ENCODE measurements at regions not wholly inside any gene's neighbourhood (a gene's known extent, or its start where the extent isn't known, plus 50 kb on each side); places are given as distances from the start of the nearest gene placed in this dataset.

GRCh38 chr14:87334997-87335685 lies 657.8 kb downstream of the GALC start:
- no peaks in the 10 kb centered on the region for H3K4me1 ChIP-seq (replicated peaks in 1 of 2)
- H3K27ac ChIP-seq: no peak overlapping the region
- TF ChIP-seq CTCF (IDR thresholded peaks at IDR 0.05): no peak
- no peak for TF ChIP-seq POLR2A (IDR thresholded peaks at IDR 0.05)
- no peaks in the 10 kb centered on the region for H3K9me3 ChIP-seq (replicated peaks in 1 of 3)
- intact Hi-C loops (cut with DNase I): no loop called here
- WGBS, 4 donors: 74 to 88% (median 83%) methylated on average over 2 of the region's 2 CpGs
- no peak overlapping the region for H3K4me3 ChIP-seq
- H3K27me3 ChIP-seq: no peaks in the 10 kb centered on the region
- no peaks in the 10 kb centered on the region for H3K36me3 ChIP-seq (replicated peaks in 1 of 2)
- DNase-seq: no peak

GRCh38 chr14:87331991-87332390 lies 661.0 kb downstream of the GALC start:
- DNase-seq: no peak
- TF ChIP-seq POLR2A (IDR thresholded peaks at IDR 0.05) (no peak), CTCF (IDR thresholded peaks at IDR 0.05) (no peak)
- Histone ChIP-seq H3K4me1 (replicated peaks in 1 of 2) (no peaks in the 10 kb centered on the region), H3K9me3 (replicated peaks in 1 of 3) (no peaks in the 10 kb centered on the region), H3K36me3 (replicated peaks in 1 of 2) (no peaks in the 10 kb centered on the region), H3K27ac (no peak overlapping the region), H3K4me3 (no peak overlapping the region), H3K27me3 (no peaks in the 10 kb centered on the region)
- WGBS, 4 donors: 47 to 56% (median 49%) methylated on average over 2 of the region's 2 CpGs
- intact Hi-C loops (cut with DNase I): no loop called here

- Histone ChIP-seq H3K36me3 (replicated peaks in 1 of 2) (no peaks in the 10 kb centered on the region), H3K4me3 (no peak overlapping the region), H3K27me3 (no peaks in the 10 kb centered on the region), H3K9me3 (replicated peaks in 1 of 3) (no peaks in the 10 kb centered on the region), H3K4me1 (replicated peaks in 1 of 2) (no peaks in the 10 kb centered on the region), H3K27ac (no peak overlapping the region)
- TF ChIP-seq POLR2A (IDR thresholded peaks at IDR 0.05) (no peak), CTCF (IDR thresholded peaks at IDR 0.05) (no peak)
- intact Hi-C loops (cut with DNase I): no loop called here
- 65 to 81% (median 76%) methylated on average over 2 of the region's 2 CpGs for WGBS, 4 donors
- no peak for DNase-seq
These were observed 667.2 kb downstream of the GALC start for GRCh38 chr14:87325741-87326140.

GRCh38 chr14:87323191-87323590 lies 669.8 kb downstream of the GALC start:
- intact Hi-C loops (cut with DNase I): no loop called here
- Histone ChIP-seq H3K27me3 (no peaks in the 10 kb centered on the region), H3K9me3 (replicated peaks in 1 of 3) (no peaks in the 10 kb centered on the region), H3K27ac (no peak overlapping the region), H3K36me3 (replicated peaks in 1 of 2) (no peaks in the 10 kb centered on the region), H3K4me1 (replicated peaks in 1 of 2) (no peaks in the 10 kb centered on the region), H3K4me3 (no peak overlapping the region)
- DNase-seq: no peak
- TF ChIP-seq CTCF (IDR thresholded peaks at IDR 0.05): no peak
- TF ChIP-seq POLR2A (IDR thresholded peaks at IDR 0.05): no peak
- 44 to 50% (median 48%) methylated on average over 2 of the region's 2 CpGs for WGBS, 4 donors

Data from adrenal gland (tissue), 9 donors.